AG10803 (cell line): ENCODE measurements at regions not wholly inside any gene's neighbourhood (a gene's known extent, or its start where the extent isn't known, plus 50 kb on each side); places are given as distances from the start of the nearest gene placed in this dataset.
"Not testable (repeated sequence)": the region's sequence is repeated elsewhere in the genome, so short reads cannot be mapped to it uniquely, and the experiment has no call there.

Source experiments
- DNase-seq: peaks from one replicate; pipeline ENCODE4 v3.0.0; 2010; ENCODE audit warnings: low read depth
- H3K4me3 ChIP-seq: 2 replicates; pipeline ENCODE4 v1.5.1; 2011; ENCODE audit warnings: mild to moderate bottlenecking, low read length, control low read depth
- CTCF ChIP-seq: conservative IDR thresholded peaks from 2 replicates; pipeline ENCODE4 v1.5.1; 2011; ENCODE audit warnings: mild to moderate bottlenecking, low read length, control low read depth, inconsistent platforms

- no peak for DNase-seq
- no peak for TF ChIP-seq CTCF
- H3K4me3 ChIP-seq, result no peak overlapping the region
These were observed 284.3 kb downstream of the SLC7A11 start for GRCh38 chr4:137957806-137958205.

- peak; percentile 4 for DNase-seq
- no peak overlapping the region for H3K4me3 ChIP-seq
- no peak for TF ChIP-seq CTCF
These were observed 285.9 kb downstream of the SLC7A11 start for GRCh38 chr4:137956256-137956655.

- TF ChIP-seq CTCF, result no peak
- no peak overlapping the region for H3K4me3 ChIP-seq
- DNase-seq, result no peak
These were observed 286.6 kb downstream of the SLC7A11 start for GRCh38 chr4:137955595-137955994.

GRCh38 chr4:137952116-137952515, 290.0 kb downstream of the SLC7A11 start:
- peak; percentile 43 for DNase-seq
- no peak overlapping the region for H3K4me3 ChIP-seq
- no peak for TF ChIP-seq CTCF

GRCh38 chr4:137950286-137950685, 291.9 kb downstream of the SLC7A11 start:
- no peak overlapping the region for H3K4me3 ChIP-seq
- no peak for TF ChIP-seq CTCF
- DNase-seq, result no peak

GRCh38 chr4:137949746-137950145, 292.4 kb downstream of the SLC7A11 start:
- H3K4me3 ChIP-seq, result no peak overlapping the region
- peak; percentile 49 for DNase-seq
- no peak for TF ChIP-seq CTCF

- no peak for TF ChIP-seq CTCF
- peak; percentile 21 for DNase-seq
- H3K4me3 ChIP-seq, result no peak overlapping the region
These were observed 295.5 kb downstream of the SLC7A11 start for GRCh38 chr4:137946453-137947174.

GRCh38 chr4:137942815-137943214, 299.3 kb downstream of the SLC7A11 start:
- not testable (repeated sequence) for DNase-seq, H3K4me3 ChIP-seq

- not testable (repeated sequence) for DNase-seq, H3K4me3 ChIP-seq
These were observed 300.1 kb downstream of the SLC7A11 start for GRCh38 chr4:137942015-137942515.
